Esophagus squamous epithelium (tissue), 5 donors: ENCODE measurements at regions not wholly inside any gene's neighbourhood (a gene's known extent, or its start where the extent isn't known, plus 50 kb on each side); places are given as distances from the start of the nearest gene placed in this dataset.

Experiments used
- DNase-seq: peaks from one replicate; lab custom pipeline; 2025; lab: John Stamatoyannopoulos, UW
- H3K27ac ChIP-seq, 4 donors: fragments of 200-600 bp; sonication (generic); one replicate each; pipeline ENCODE4 v1.5.1; 2016 to 2019; ENCODE audit warnings: mild to moderate bottlenecking in 1 of 4
- H3K27me3 ChIP-seq, 4 donors: fragments of 200-600 bp; sonication (generic); 1 replicate in 3 of 4; 2 replicates in 1 of 4; pipeline versions ENCODE4 v1.5.1 to v1.6.0; 2017 to 2021; ENCODE audit warnings: antibody characterized with exemption in 1 of 4
- H3K36me3 ChIP-seq, 3 donors: fragments of 200-600 bp; sonication (generic); one replicate each; pipeline ENCODE4 v1.5.1; 2016 to 2019
- H3K4me1 ChIP-seq, 3 donors: fragments of 200-600 bp; sonication (generic); one replicate each; pipeline ENCODE4 v1.5.1; 2017 to 2019
- H3K4me3 ChIP-seq, 4 donors: fragments of 200-600 bp; sonication (generic); 1 replicate in 3 of 4; 2 replicates in 1 of 4; pipeline ENCODE4 v1.5.1; 2016 to 2019; ENCODE audit warnings: mild to moderate bottlenecking in 2 of 4, moderate library complexity in 1 of 4
- H3K9me3 ChIP-seq, 3 donors: fragments of 200-600 bp; sonication (generic); one replicate each; pipeline ENCODE4 v1.5.1; 2016 to 2019
- CTCF ChIP-seq, 6 experiments: fragments of 450-650 bp in 4 of 6; fragments of 200-600 bp in 2 of 6; sonication (generic) in 2 of 6; IDR thresholded peaks; one replicate each; pipeline ENCODE4 v1.5.1; 2016 to 2019; ENCODE audit warnings: antibody characterized with exemption in 6 of 6, mild to moderate bottlenecking in 4 of 6, moderate library complexity in 4 of 6
- POLR2A ChIP-seq, 4 donors: fragments of 450-650 bp; IDR thresholded peaks; one replicate each; pipeline ENCODE4 v1.6.1; 2017; ENCODE audit warnings: antibody characterized with exemption in 4 of 4, mild to moderate bottlenecking in 4 of 4, moderate library complexity in 3 of 4
- WGBS, 2 donors: methylation state at CpG; one replicate each; pipeline ENCODE4 v1.1.5; 2018; 5-methylcytosine and 5-hydroxymethylcytosine counted together
- intact Hi-C: fragments of 100-400 bp; cut with DNase I; formaldehyde crosslinking; loops from one replicate; pipeline ENCODE4 v1.15.0; 2022
- donor health status: DM: yes; HTN: yes; CAD: no.

GRCh38 chrX:74119016-74119910 is 184.7 kb upstream of the ZCCHC13 start:
- TF ChIP-seq CTCF (IDR thresholded peaks at IDR 0.05) (no peak), POLR2A (IDR thresholded peaks at IDR 0.05) (no peak)
- intact Hi-C loops: no loop called here
- DNase-seq: no peak
- no peak overlapping the region for H3K27ac ChIP-seq
- peaks cover 0 to 25% (median 0%) of the 10 kb centered on the region in 3 donors for H3K36me3 ChIP-seq
- H3K4me1 ChIP-seq: no peaks in the 10 kb centered on the region
- peaks cover 0 to 7% (median 0%) of the 10 kb centered on the region in 3 donors for H3K9me3 ChIP-seq
- no peaks in the 10 kb centered on the region for H3K27me3 ChIP-seq
- 14 to 52% methylated on average over 1 to 6 of the region's 6 CpGs for WGBS, 2 donors
- H3K4me3 ChIP-seq: no peak overlapping the region

- WGBS, 2 donors: 80% methylated on average over 5 of the region's 10 CpGs; no CpG with 5 or more reads in 1 of the 2 donors
- Histone ChIP-seq H3K36me3 (peaks cover 0 to 23% (median 0%) of the 10 kb centered on the region in 3 donors), H3K27me3 (no peaks in the 10 kb centered on the region), H3K4me1 (no peaks in the 10 kb centered on the region), H3K4me3 (no peak overlapping the region), H3K9me3 (peaks cover 0 to 7% (median 0%) of the 10 kb centered on the region in 3 donors), H3K27ac (no peak overlapping the region)
- DNase-seq: no peak
- TF ChIP-seq POLR2A (IDR thresholded peaks at IDR 0.05) (no peak), CTCF (IDR thresholded peaks at IDR 0.05) (no peak)
- intact Hi-C loops: no loop called here
Measured at GRCh38 chrX:74117962-74118902, 185.7 kb upstream of the ZCCHC13 start.

GRCh38 chrX:74111245-74111644 is 192.7 kb upstream of the ZCCHC13 start:
- Histone ChIP-seq H3K27me3 (no peaks in the 10 kb centered on the region), H3K9me3 (no peaks in the 10 kb centered on the region), H3K4me1 (no peaks in the 10 kb centered on the region), H3K4me3 (no peak overlapping the region), H3K27ac (no peak overlapping the region), H3K36me3 (peaks cover 0 to 11% (median 0%) of the 10 kb centered on the region in 3 donors)
- intact Hi-C loops: no loop called here
- TF ChIP-seq POLR2A (IDR thresholded peaks at IDR 0.05) (no peak), CTCF (IDR thresholded peaks at IDR 0.05) (no peak)
- no peak for DNase-seq

GRCh38 chrX:74107666-74108065 is 196.3 kb upstream of the ZCCHC13 start:
- Histone ChIP-seq H3K27ac (no peak overlapping the region), H3K4me1 (no peaks in the 10 kb centered on the region), H3K4me3 (no peak overlapping the region), H3K9me3 (peaks cover 0 to 8% (median 0%) of the 10 kb centered on the region in 3 donors), H3K36me3 (peaks cover 0 to 15% (median 0%) of the 10 kb centered on the region in 3 donors), H3K27me3 (no peaks in the 10 kb centered on the region)
- intact Hi-C loops: no loop called here
- no peak for TF ChIP-seq CTCF (IDR thresholded peaks at IDR 0.05)
- TF ChIP-seq POLR2A (IDR thresholded peaks at IDR 0.05): no peak
- no peak for DNase-seq
